GM13976 (cell line): ENCODE measurements at regions not wholly inside any gene's neighbourhood (a gene's known extent, or its start where the extent isn't known, plus 50 kb on each side); places are given as distances from the start of the nearest gene placed in this dataset.

Experiments
- DNase-seq: peaks from one replicate; pipeline ENCODE4 v3.0.0; 2012; ENCODE audit warnings: low spot score
- in situ Hi-C: fragments of 300-500 bp; cut with MboI; formaldehyde crosslinking; loops from one replicate; pipeline ENCODE4 v1.12.0; 2022; ENCODE audit warnings: low sequenced_read_pairs, mixed read lengths, inconsistent platforms; ENCODE audit not compliant: unreplicated experiment
- TF ChIP-seq, protein P1 (sequence below): IDR thresholded peaks from 2 replicates; pipeline ENCODE4 v1.5.1; 2012; ENCODE audit warnings: borderline replicate concordance, mild to moderate bottlenecking; ENCODE audit not compliant: insufficient read depth; ENCODE audit errors: extremely low read depth, missing control alignments, control extremely low read depth

DNA sequence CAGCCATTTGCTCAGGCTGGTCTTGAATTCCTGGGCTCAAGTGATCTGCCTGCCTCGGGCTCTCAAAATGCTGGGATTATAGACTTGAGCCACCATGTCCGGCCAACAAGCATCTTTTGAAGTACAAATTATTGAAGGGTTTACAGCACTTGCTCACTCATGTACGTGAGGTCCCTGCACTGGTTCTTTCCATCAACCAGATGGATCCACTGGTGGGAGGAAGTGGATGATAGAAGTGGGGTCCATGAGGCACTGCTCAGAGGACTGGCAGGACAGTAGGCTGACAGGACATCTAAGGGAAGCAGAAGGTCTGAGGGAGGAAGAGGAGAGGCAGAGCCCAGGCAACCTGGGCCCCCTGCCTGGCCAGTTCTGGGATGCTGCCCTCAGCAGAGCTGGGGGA lies 109.2 kb upstream of the NXT1 start:
- in situ Hi-C loops: loop anchor here (25.0 kb wide), 1 partner anchor 554 kb away; no protein-coding TSS in a partner anchor
- TF ChIP-seq, protein P1, sequence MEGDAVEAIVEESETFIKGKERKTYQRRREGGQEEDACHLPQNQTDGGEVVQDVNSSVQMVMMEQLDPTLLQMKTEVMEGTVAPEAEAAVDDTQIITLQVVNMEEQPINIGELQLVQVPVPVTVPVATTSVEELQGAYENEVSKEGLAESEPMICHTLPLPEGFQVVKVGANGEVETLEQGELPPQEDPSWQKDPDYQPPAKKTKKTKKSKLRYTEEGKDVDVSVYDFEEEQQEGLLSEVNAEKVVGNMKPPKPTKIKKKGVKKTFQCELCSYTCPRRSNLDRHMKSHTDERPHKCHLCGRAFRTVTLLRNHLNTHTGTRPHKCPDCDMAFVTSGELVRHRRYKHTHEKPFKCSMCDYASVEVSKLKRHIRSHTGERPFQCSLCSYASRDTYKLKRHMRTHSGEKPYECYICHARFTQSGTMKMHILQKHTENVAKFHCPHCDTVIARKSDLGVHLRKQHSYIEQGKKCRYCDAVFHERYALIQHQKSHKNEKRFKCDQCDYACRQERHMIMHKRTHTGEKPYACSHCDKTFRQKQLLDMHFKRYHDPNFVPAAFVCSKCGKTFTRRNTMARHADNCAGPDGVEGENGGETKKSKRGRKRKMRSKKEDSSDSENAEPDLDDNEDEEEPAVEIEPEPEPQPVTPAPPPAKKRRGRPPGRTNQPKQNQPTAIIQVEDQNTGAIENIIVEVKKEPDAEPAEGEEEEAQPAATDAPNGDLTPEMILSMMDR: no peak
- DNase-seq: no peak

GRCh38 chr20:23240519-23240918 lies 110.1 kb upstream of the NXT1 start:
- in situ Hi-C loops: loop anchor here (25.0 kb wide), 1 partner anchor 553 kb away; no protein-coding TSS in a partner anchor
- TF ChIP-seq, protein P1: no peak
- DNase-seq: no peak

DNA sequence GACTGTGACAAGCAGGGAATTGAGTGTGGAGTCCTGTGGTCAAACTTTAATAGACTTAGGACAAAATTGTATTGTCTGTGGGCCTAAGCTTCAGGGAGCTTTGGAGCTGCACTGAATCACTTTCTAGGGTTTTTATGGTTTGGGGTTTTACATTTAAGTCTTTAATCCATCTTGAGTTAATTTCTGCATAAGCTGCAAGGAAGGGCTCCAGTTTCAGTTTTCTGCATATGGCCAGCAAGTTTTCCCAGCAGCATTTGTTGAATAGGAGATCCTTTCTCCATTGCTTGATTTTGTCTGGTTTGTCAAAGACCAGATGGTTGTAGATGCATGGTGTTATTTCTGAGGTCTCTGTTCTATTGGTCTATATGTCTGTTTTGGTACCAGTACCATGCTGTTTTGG lies 113.4 kb upstream of the NXT1 start:
- TF ChIP-seq, protein P1: no peak
- DNase-seq: no peak
- in situ Hi-C loops: loop anchor here (25.0 kb wide), 1 partner anchor 550 kb away; no protein-coding TSS in a partner anchor

- DNase-seq: peak; percentile 64
- TF ChIP-seq, protein P1: peak; percentile 56
- in situ Hi-C loops: loop anchor here (25.0 kb wide), 1 partner anchor 548 kb away; no protein-coding TSS in a partner anchor
These were observed 115.2 kb upstream of the NXT1 start for GRCh38 chr20:23235173-23236027.

GRCh38 chr20:23234311-23235078 lies 116.1 kb upstream of the NXT1 start:
- in situ Hi-C loops: loop anchor here (25.0 kb wide), 1 partner anchor 547 kb away; no protein-coding TSS in a partner anchor
- TF ChIP-seq, protein P1: no peak
- no peak for DNase-seq

- DNase-seq: no peak
- in situ Hi-C loops: loop anchor here (25.0 kb wide), 1 partner anchor 546 kb away; no protein-coding TSS in a partner anchor
- TF ChIP-seq, protein P1: no peak
These were observed 117.2 kb upstream of the NXT1 start for GRCh38 chr20:23233341-23233740.
